Osteocyte (in vitro differentiated cells): ENCODE measurements at regions not wholly inside any gene's neighbourhood (a gene's known extent, or its start where the extent isn't known, plus 50 kb on each side); places are given as distances from the start of the nearest gene placed in this dataset.

Experiments
- DNase-seq: peaks from one replicate; pipeline ENCODE4 v3.0.0; 2021; ENCODE audit warnings: mixed read lengths; ENCODE audit not compliant: unreplicated experiment; ENCODE audit errors: extremely low spot score
- H3K27ac Mint-ChIP-seq: one replicate; pipeline ENCODE4 v1.8.0; 2021; ENCODE audit warnings: mild to moderate bottlenecking, mixed read lengths; ENCODE audit not compliant: unreplicated experiment
- H3K27me3 Mint-ChIP-seq: one replicate; pipeline ENCODE4 v1.8.0; 2021; ENCODE audit warnings: mixed read lengths; ENCODE audit not compliant: unreplicated experiment
- H3K36me3 Mint-ChIP-seq: one replicate; pipeline ENCODE4 v1.8.0; 2021; ENCODE audit warnings: mixed read lengths; ENCODE audit not compliant: unreplicated experiment
- H3K4me1 Mint-ChIP-seq: one replicate; pipeline ENCODE4 v1.8.0; 2021; ENCODE audit warnings: mixed read lengths; ENCODE audit not compliant: unreplicated experiment
- H3K4me3 Mint-ChIP-seq: one replicate; pipeline ENCODE4 v1.8.0; 2021; ENCODE audit warnings: mild to moderate bottlenecking, moderate library complexity, mixed read lengths; ENCODE audit not compliant: unreplicated experiment
- H3K9me3 Mint-ChIP-seq: one replicate; pipeline ENCODE4 v1.8.0; 2021; ENCODE audit warnings: mixed read lengths; ENCODE audit not compliant: unreplicated experiment
- CTCF ChIP-seq: fragments of 200-600 bp; sonication (generic); IDR thresholded peaks from 2 replicates; pipeline ENCODE4 v1.5.0; 2021; ENCODE audit warnings: antibody characterized with exemption, mild to moderate bottlenecking, moderate library complexity

- no peaks in the 10 kb centered on the region for H3K36me3 Mint-ChIP-seq
- H3K4me1 Mint-ChIP-seq = peaks cover 24% of the 10 kb centered on the region
- peaks cover 4% of the 10 kb centered on the region for H3K9me3 Mint-ChIP-seq
- H3K27ac Mint-ChIP-seq = no peak overlapping the region
- no peak for TF ChIP-seq CTCF
- no peaks in the 10 kb centered on the region for H3K27me3 Mint-ChIP-seq
- DNase-seq = no peak
- H3K4me3 Mint-ChIP-seq = no peak overlapping the region
Observed at GRCh38 chr18:28514699-28515098, 337.8 kb upstream of the CDH2 start.

- no peaks in the 10 kb centered on the region for H3K27me3 Mint-ChIP-seq
- no peaks in the 10 kb centered on the region for H3K36me3 Mint-ChIP-seq
- H3K4me1 Mint-ChIP-seq = peaks cover 24% of the 10 kb centered on the region
- peaks cover 4% of the 10 kb centered on the region for H3K9me3 Mint-ChIP-seq
- TF ChIP-seq CTCF = no peak
- H3K4me3 Mint-ChIP-seq = no peak overlapping the region
- H3K27ac Mint-ChIP-seq = peak overlapping the region; percentile 25
- DNase-seq = no peak
Observed at GRCh38 chr18:28512357-28512756, 335.4 kb upstream of the CDH2 start.

- H3K27ac Mint-ChIP-seq = peak overlapping the region; percentile 11
- DNase-seq = no peak
Observed at GRCh38 chr18:28511413-28511821, 334.5 kb upstream of the CDH2 start.

GRCh38 chr18:28510210-28510609 lies 333.3 kb upstream of the CDH2 start:
- Mint-ChIP-seq H3K27me3 (no peaks in the 10 kb centered on the region), H3K4me1 (peaks cover 24% of the 10 kb centered on the region), H3K27ac (no peak overlapping the region), H3K36me3 (no peaks in the 10 kb centered on the region), H3K4me3 (no peak overlapping the region), H3K9me3 (peaks cover 4% of the 10 kb centered on the region)
- TF ChIP-seq CTCF = no peak
- no peak for DNase-seq

More at GRCh38 chr18:28511413-28511821, 334.5 kb upstream of the CDH2 start:
- Mint-ChIP-seq H3K4me1 (peaks cover 24% of the 10 kb centered on the region), H3K27me3 (no peaks in the 10 kb centered on the region), H3K9me3 (peaks cover 4% of the 10 kb centered on the region), H3K4me3 (no peak overlapping the region), H3K36me3 (no peaks in the 10 kb centered on the region)
- TF ChIP-seq CTCF = no peak

GRCh38 chr18:28504066-28504465 lies 327.1 kb upstream of the CDH2 start:
- Mint-ChIP-seq H3K27ac (no peak overlapping the region), H3K9me3 (peaks cover under 1% of the 10 kb centered on the region)
- no peak for TF ChIP-seq CTCF

More at GRCh38 chr18:28504066-28504465, 327.1 kb upstream of the CDH2 start:
- no peak overlapping the region for H3K4me3 Mint-ChIP-seq
- no peak for DNase-seq
- H3K4me1 Mint-ChIP-seq = no peaks in the 10 kb centered on the region
- no peaks in the 10 kb centered on the region for H3K27me3 Mint-ChIP-seq
- H3K36me3 Mint-ChIP-seq = no peaks in the 10 kb centered on the region
